ENCODE measurements at regions not wholly inside any gene's neighbourhood (a gene's known extent, or its start where the extent isn't known, plus 50 kb on each side); places are given as distances from the start of the nearest gene placed in this dataset.
A peak's percentile ranks its signal among the peaks of the same experiment; 100 is the strongest.

DNA sequence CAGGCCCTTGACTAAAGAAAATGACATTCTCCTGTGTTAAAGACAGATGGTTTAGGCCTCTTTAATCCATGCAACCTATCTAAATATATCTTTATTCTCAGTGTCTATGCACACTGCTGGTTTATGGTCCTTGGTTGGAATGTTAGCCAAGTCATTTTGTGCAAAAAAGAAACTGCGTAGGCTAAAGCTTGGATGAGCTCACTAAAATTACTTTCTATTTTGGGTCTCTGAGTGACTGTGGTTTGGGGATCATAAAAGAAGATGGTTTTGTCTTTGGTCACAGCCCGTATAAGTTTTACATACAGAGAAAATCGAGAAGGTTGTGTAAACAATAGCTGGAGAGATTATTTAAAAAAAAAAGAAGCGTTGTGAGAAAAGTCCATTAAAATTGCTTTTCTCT, 443.6 kb downstream of the UBE2NL start:
- no peaks in the 10 kb centered on the region for H3K27me3 Mint-ChIP-seq
- H3K27ac Mint-ChIP-seq = no peak overlapping the region
- ATAC-seq = no peak
- ChIA-PET POLR2A (no interaction called here), CTCF (no interaction called here)
- no peaks in the 10 kb centered on the region for H3K36me3 Mint-ChIP-seq (ENCODE audit: low read depth)
- no peak for DNase-seq
- H3K4me3 Mint-ChIP-seq = no peak overlapping the region
- peaks cover 2% of the 10 kb centered on the region for H3K9me3 Mint-ChIP-seq (ENCODE audit: low read depth)
- intact Hi-C loops (cut with DNase I, micrococcal nuclease) = no loop called here
- H3K4me1 Mint-ChIP-seq = no peaks in the 10 kb centered on the region

DNA sequence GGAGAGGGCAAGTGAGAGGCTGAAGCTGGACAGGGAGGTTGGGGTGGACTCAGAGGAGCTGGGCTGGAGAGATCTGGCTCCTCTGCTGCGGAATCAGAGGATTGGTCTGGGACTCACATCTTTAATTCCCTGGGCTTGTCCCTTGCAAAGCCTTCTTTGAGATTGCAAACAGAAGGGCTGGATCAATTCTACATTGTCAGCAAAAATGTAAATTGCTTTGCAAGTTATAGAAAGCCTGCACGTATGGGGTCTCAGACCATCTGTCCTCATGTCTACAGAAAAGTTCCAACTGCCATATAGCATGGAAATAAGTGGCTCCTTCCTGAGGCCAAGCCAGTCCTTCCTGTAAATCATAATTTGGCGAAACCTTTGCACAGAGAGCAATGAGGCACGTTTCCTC, 449.6 kb downstream of the UBE2NL start:
- POLR2A ChIA-PET = no interaction called here
- H3K36me3 Mint-ChIP-seq (ENCODE audit: low read depth) = no peaks in the 10 kb centered on the region
- no peaks in the 10 kb centered on the region for H3K4me1 Mint-ChIP-seq
- no peaks in the 10 kb centered on the region for H3K27me3 Mint-ChIP-seq
- H3K9me3 Mint-ChIP-seq (ENCODE audit: low read depth) = peaks cover 3% of the 10 kb centered on the region
- intact Hi-C loops (cut with DNase I, micrococcal nuclease) = no loop called here
- CTCF ChIA-PET = no interaction called here
- H3K27ac Mint-ChIP-seq = no peak overlapping the region
- no peak for DNase-seq
- ATAC-seq = no peak
- no peak overlapping the region for H3K4me3 Mint-ChIP-seq

DNA sequence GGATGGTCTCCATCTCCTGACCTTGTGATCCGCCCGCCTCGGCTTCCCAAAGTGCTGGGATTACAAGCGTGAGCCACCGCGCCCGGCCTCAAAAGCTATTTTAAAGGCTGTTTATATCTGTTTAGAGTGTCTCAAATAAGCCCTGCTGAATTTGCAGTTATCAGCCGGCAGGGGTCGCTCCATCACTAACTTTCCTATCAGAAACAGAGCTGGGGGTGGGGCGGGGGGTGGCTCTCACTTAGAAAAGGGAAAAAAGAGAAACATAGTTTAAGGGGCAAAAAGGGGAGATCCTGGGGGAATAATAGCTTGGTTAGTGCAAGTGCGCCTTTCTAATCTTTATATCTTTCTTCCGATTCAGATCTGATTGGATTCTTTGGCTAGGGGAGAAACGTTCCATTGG, 450.7 kb downstream of the UBE2NL start:
- ATAC-seq (no peak), DNase-seq (peak; percentile 4)
- H3K4me3 Mint-ChIP-seq = no peak overlapping the region
- H3K9me3 Mint-ChIP-seq (ENCODE audit: low read depth) = peaks cover 5% of the 10 kb centered on the region
- H3K4me1 Mint-ChIP-seq = no peaks in the 10 kb centered on the region
- POLR2A ChIA-PET = no interaction called here
- CTCF ChIA-PET = no interaction called here
- H3K36me3 Mint-ChIP-seq (ENCODE audit: low read depth) = no peaks in the 10 kb centered on the region
- no peaks in the 10 kb centered on the region for H3K27me3 Mint-ChIP-seq
- H3K27ac Mint-ChIP-seq = no peak overlapping the region
- intact Hi-C loops (cut with DNase I, micrococcal nuclease) = no loop called here

DNA sequence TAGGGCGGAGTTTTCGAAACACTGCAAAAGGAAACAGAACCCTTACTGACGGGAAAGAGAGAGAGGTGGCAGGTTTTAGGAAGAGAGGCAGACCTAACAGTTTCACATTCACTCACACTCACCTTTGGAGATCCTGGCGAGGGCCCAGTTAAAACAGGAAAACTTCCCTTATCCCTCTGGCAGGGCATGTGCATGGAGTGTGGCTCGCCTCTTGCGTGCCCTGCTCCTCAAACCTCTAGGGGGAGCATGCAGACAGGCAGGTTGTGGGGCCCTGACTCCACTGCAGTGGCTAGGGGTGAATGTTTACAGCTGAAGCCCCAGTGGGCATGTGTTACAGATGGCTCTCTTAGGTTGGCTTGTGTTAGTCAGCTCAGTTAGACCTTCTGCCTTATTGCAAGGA, 451.5 kb downstream of the UBE2NL start:
- no peak overlapping the region for H3K27ac Mint-ChIP-seq
- no peaks in the 10 kb centered on the region for H3K4me1 Mint-ChIP-seq
- H3K27me3 Mint-ChIP-seq = no peaks in the 10 kb centered on the region
- CTCF ChIA-PET = no interaction called here
- POLR2A ChIA-PET = interaction anchor here (0.6 kb wide), 1 partner anchor 46 kb away, joined by 3 read pairs; no protein-coding TSS in a partner anchor
- no peak for DNase-seq
- no peaks in the 10 kb centered on the region for H3K36me3 Mint-ChIP-seq (ENCODE audit: low read depth)
- H3K4me3 Mint-ChIP-seq = no peak overlapping the region
- peaks cover 5% of the 10 kb centered on the region for H3K9me3 Mint-ChIP-seq (ENCODE audit: low read depth)
- no peak for ATAC-seq
- intact Hi-C loops (cut with DNase I, micrococcal nuclease) = no loop called here

DNA sequence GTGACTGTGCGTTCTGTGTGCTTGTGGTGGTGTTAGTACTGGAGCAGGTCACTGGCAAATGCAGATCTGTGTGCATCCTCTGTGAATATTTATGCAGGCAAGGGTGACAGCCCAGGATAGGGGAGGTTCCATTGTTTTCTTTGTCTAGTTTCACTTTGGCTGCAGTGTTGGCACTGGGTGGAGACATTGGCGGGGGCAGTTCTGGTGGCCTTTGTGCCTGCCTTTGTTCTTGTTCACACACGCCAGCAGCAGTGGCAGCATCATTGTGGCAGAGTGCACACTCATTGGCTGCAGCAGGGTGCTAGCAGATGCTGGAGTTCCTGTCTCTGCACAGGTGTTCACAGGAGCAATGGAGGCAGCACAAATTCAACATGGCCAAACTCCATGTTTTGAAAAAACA, 495.3 kb downstream of the UBE2NL start:
- intact Hi-C loops (cut with DNase I, micrococcal nuclease) = no loop called here
- H3K27ac Mint-ChIP-seq = no peak overlapping the region
- H3K36me3 Mint-ChIP-seq (ENCODE audit: low read depth) = no peaks in the 10 kb centered on the region
- no peak overlapping the region for H3K4me3 Mint-ChIP-seq
- POLR2A ChIA-PET = no interaction called here
- peaks cover 4% of the 10 kb centered on the region for H3K9me3 Mint-ChIP-seq (ENCODE audit: low read depth)
- CTCF ChIA-PET = no interaction called here
- ATAC-seq (no peak), DNase-seq (no peak)
- no peaks in the 10 kb centered on the region for H3K27me3 Mint-ChIP-seq
- H3K4me1 Mint-ChIP-seq = no peaks in the 10 kb centered on the region

DNA sequence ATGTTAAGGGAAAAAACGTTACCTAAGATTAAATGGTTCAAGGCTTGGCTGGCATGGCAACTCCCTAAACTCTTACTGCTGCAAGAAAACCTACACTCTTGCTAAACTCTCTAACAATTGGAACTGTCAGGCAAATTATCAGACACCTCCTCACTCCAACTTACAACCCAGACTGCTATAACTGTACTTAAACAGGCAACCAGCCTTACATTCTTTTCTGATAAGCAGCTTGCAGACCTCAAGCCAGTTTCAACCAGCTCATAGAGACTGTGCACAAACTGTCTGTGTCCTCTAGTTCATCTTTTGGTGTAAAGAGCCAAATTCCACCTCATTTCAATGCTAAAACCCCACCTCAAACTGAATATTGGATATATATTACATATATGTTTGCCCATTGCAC, 504.9 kb downstream of the UBE2NL start:
- Mint-ChIP-seq H3K4me1 (no peaks in the 10 kb centered on the region), H3K27me3 (no peaks in the 10 kb centered on the region), H3K36me3 (ENCODE audit: low read depth) (no peaks in the 10 kb centered on the region), H3K9me3 (ENCODE audit: low read depth) (no peaks in the 10 kb centered on the region), H3K27ac (no peak overlapping the region), H3K4me3 (no peak overlapping the region)
- ATAC-seq = no peak
- DNase-seq = no peak
- intact Hi-C loops (cut with DNase I, micrococcal nuclease) = no loop called here
- ChIA-PET POLR2A (no interaction called here), CTCF (no interaction called here)

Measured in activated CD4-positive, alpha-beta T cell treated with anti-CD3 and anti-CD28 coated beads for 36 hours (primary cell).